ENCODE measurements at regions not wholly inside any gene's neighbourhood (a gene's known extent, or its start where the extent isn't known, plus 50 kb on each side); places are given as distances from the start of the nearest gene placed in this dataset.

GRCh38 chr4:35167385-35167784, 1076.9 kb downstream of the ARAP2 start:
- no peaks in the 10 kb centered on the region for H3K36me3 Mint-ChIP-seq (ENCODE audit: insufficient read depth, unreplicated experiment)
- H3K4me3 Mint-ChIP-seq (ENCODE audit: unreplicated experiment): no peak overlapping the region
- no TSS peak for BruUV-seq (replicated peaks)
- TF ChIP-seq CTCF (IDR thresholded peaks at IDR 0.05; ENCODE audit: unreplicated experiment): no peak
- H3K27ac Mint-ChIP-seq (ENCODE audit: low read depth, unreplicated experiment): no peak overlapping the region
- ChIA-PET CTCF (no interaction called here), POLR2A (no interaction called here)
- H3K27me3 Mint-ChIP-seq (ENCODE audit: insufficient read depth, unreplicated experiment): no peaks in the 10 kb centered on the region
- H3K9me3 Mint-ChIP-seq (ENCODE audit: unreplicated experiment): no peaks in the 10 kb centered on the region
- DNase-seq (ENCODE audit: unreplicated experiment): no peak
- H3K4me1 Mint-ChIP-seq (ENCODE audit: insufficient read depth, unreplicated experiment): peaks cover 10% of the 10 kb centered on the region
- intact Hi-C loops (cut with micrococcal nuclease): no loop called here

GRCh38 chr4:35175487-35175886, 1068.8 kb downstream of the ARAP2 start:
- intact Hi-C loops (cut with micrococcal nuclease): no loop called here
- ChIA-PET CTCF (interaction anchor here (0.5 to 0.6 kb wide), 2 partner anchors 183 to 759 kb away, joined by 3 read pairs; no protein-coding TSS in a partner anchor), POLR2A (interaction anchor here (0.6 to 1.1 kb wide), 2 partner anchors 10 to 245 kb away, joined by 3 read pairs; no protein-coding TSS in a partner anchor)
- no peak overlapping the region for H3K4me3 Mint-ChIP-seq (ENCODE audit: unreplicated experiment)
- H3K36me3 Mint-ChIP-seq (ENCODE audit: insufficient read depth, unreplicated experiment): peaks cover 6% of the 10 kb centered on the region
- no peak overlapping the region for H3K27ac Mint-ChIP-seq (ENCODE audit: low read depth, unreplicated experiment)
- TF ChIP-seq CTCF (IDR thresholded peaks at IDR 0.05; ENCODE audit: unreplicated experiment): no peak
- H3K27me3 Mint-ChIP-seq (ENCODE audit: insufficient read depth, unreplicated experiment): no peaks in the 10 kb centered on the region
- H3K9me3 Mint-ChIP-seq (ENCODE audit: unreplicated experiment): no peaks in the 10 kb centered on the region
- no TSS peak for BruUV-seq (replicated peaks)
- DNase-seq (ENCODE audit: unreplicated experiment): no peak
- H3K4me1 Mint-ChIP-seq (ENCODE audit: insufficient read depth, unreplicated experiment): peaks cover 8% of the 10 kb centered on the region

- no peak for TF ChIP-seq CTCF (IDR thresholded peaks at IDR 0.05; ENCODE audit: unreplicated experiment)
- Mint-ChIP-seq H3K4me1 (ENCODE audit: insufficient read depth, unreplicated experiment) (peaks cover 8% of the 10 kb centered on the region), H3K27me3 (ENCODE audit: insufficient read depth, unreplicated experiment) (no peaks in the 10 kb centered on the region), H3K36me3 (ENCODE audit: insufficient read depth, unreplicated experiment) (peaks cover 6% of the 10 kb centered on the region), H3K9me3 (ENCODE audit: unreplicated experiment) (no peaks in the 10 kb centered on the region), H3K4me3 (ENCODE audit: unreplicated experiment) (no peak overlapping the region), H3K27ac (ENCODE audit: low read depth, unreplicated experiment) (no peak overlapping the region)
- ChIA-PET CTCF (interaction anchor here (0.6 kb wide), 1 partner anchor 183 kb away, joined by 3 read pairs; no protein-coding TSS in a partner anchor), POLR2A (interaction anchor here (1.1 kb wide), 1 partner anchor 10 kb away, joined by 3 read pairs; no protein-coding TSS in a partner anchor)
- no peak for DNase-seq (ENCODE audit: unreplicated experiment)
- BruUV-seq (replicated peaks): no TSS peak
- intact Hi-C loops (cut with micrococcal nuclease): no loop called here
Observed at GRCh38 chr4:35175894-35176293, 1068.4 kb downstream of the ARAP2 start.

- no TSS peak for BruUV-seq (replicated peaks)
- Mint-ChIP-seq H3K4me1 (ENCODE audit: insufficient read depth, unreplicated experiment) (no peaks in the 10 kb centered on the region), H3K27ac (ENCODE audit: low read depth, unreplicated experiment) (no peak overlapping the region), H3K36me3 (ENCODE audit: insufficient read depth, unreplicated experiment) (no peaks in the 10 kb centered on the region), H3K9me3 (ENCODE audit: unreplicated experiment) (peaks cover 5% of the 10 kb centered on the region), H3K4me3 (ENCODE audit: unreplicated experiment) (no peak overlapping the region), H3K27me3 (ENCODE audit: insufficient read depth, unreplicated experiment) (no peaks in the 10 kb centered on the region)
- no peak for DNase-seq (ENCODE audit: unreplicated experiment)
- no peak for TF ChIP-seq CTCF (IDR thresholded peaks at IDR 0.05; ENCODE audit: unreplicated experiment)
- intact Hi-C loops (cut with micrococcal nuclease): no loop called here
- POLR2A ChIA-PET: no interaction called here
- CTCF ChIA-PET: interaction anchor here (0.5 kb wide), 1 partner anchor 23 kb away, joined by 3 read pairs; no protein-coding TSS in a partner anchor
Observed at GRCh38 chr4:35182451-35182850, 1061.9 kb downstream of the ARAP2 start.

Measured in MCF 10A (cell line).